ENCODE measurements at regions not wholly inside any gene's neighbourhood (a gene's known extent, or its start where the extent isn't known, plus 50 kb on each side); places are given as distances from the start of the nearest gene placed in this dataset.

DNA sequence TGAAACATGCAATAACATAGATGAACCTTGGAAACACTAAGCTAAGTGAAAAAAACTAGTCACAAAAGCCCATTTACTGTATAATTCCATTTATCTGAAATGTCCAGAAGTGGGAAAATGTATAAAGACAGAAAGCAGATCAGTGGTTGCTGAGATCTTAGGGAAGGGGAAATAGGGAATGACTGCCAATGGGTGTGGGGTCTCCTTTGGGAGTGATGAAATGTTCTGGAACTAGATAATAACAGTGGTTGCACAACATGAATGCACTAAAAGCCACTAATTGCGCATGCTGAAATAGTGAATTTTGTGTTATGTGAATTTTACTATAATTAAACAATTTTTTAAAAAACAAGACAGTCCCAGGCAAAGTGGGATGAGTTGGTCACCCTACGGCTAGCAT, 472.8 kb downstream of the CCDC171 start:
- no peak for DNase-seq

DNA sequence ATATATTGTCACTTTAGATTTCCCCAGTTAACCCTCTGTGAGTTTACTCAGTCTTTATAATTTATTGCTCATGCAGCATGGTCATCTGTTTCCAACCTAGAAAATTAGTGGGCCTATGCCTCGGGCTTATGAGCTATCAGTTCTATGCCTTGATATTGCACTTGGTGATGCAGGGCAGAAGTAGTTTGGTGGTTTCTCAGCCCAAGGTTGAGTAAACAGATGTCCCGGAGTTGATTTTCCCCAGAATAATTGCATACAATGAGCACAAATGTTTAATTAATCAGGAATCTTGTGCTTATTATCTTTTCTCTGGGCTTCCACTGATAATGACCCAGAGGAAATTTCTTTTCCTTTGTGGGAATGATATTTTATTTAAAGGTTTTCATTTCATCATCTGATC, 474.0 kb downstream of the CCDC171 start:
- DNase-seq, result no peak

- no peak for DNase-seq
These were observed 475.7 kb downstream of the CCDC171 start for GRCh38 chr9:16028548-16028947.

DNA sequence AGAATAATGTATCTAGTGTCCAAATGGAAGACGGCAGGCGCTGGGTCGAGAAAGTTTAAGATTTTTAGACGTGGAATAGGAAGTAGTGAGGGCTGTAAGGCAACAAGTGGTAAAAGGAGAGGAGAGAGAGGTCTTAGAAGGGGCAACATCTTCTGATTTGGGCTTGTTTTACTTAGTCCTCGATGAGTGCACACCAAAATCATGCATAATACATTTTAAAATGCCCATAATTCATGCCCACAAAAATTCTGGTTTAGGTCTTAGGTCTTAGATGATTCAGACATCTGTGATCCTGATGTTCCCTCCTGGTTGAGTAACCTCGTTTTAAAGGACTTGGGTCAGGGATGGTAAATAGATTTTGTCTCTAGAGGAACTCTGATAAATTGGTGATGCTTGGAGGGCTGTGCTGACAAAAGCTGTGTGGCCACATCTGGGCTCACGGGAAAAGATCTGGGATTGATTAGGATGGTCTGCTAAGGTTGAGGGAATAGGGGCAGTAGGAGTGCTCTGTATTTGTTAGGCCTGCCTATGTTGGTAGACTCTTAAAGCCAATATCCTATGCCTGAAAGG, 476.3 kb downstream of the CCDC171 start:
- no peak for DNase-seq

GRCh38 chr9:16029796-16030363, 477.0 kb downstream of the CCDC171 start:
- DNase-seq, result no peak

- DNase-seq, result peak; percentile 32
These were observed 477.8 kb downstream of the CCDC171 start for GRCh38 chr9:16030528-16031185.

- no peak for DNase-seq
These were observed 478.6 kb downstream of the CCDC171 start for GRCh38 chr9:16031486-16031885.

- DNase-seq, result no peak
These were observed 479.1 kb downstream of the CCDC171 start for GRCh38 chr9:16031971-16032370.

GRCh38 chr9:16032799-16033198, 480.0 kb downstream of the CCDC171 start:
- no peak for DNase-seq

DNA sequence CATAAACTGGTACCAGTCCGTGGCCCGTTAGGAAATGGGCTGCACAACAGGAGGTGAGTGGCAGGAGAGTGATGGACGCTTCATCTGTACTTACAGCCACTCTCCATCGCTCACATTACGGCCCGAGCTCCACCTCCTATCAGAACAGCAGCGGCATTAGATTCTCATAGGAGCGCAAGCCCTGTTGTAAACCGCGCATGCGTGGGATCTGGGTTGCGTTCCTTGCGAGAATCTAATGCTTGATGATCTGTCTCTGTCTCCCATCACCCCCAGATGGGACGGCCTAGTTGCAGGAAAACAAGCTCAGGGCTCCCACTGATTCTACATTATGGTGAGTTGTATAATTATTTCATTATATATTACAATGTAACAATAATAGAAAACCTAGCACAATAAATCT, 480.4 kb downstream of the CCDC171 start:
- DNase-seq, result no peak

DNA sequence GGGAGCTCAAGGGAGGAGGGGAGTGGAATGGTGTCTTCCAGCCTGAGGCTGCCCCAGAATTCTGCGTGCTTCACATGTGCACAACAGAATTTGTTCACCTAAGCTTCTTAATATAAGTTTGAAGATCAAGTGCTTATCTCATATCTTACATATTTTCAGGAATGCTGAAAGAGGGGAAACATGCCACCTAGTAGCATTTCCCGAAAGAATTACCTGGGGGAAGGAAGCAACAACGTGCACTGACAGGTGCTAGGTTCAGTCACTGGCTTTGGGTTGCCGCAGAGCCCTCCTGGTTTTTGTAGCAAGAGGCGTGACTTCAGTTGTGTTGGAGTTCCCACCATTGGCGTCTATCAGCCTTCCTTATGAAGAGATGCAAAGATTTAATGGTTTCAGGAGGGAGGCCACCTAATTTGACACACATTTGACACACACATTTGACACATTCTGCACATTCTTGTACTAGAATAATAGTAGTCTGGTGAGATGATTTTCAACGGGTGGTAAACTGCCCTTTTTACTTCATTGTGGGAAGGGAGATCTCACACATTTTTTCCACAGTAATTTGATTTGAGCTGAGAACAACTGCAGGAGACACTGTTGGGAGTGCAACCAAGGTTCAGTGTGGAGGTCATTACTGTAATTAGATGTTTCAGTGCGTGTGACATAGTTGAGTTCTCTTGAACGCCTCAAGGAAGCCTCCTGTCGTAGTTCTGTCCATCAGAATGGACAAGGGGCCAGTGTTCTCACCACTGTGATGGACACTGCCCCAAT, 481.3 kb downstream of the CCDC171 start:
- DNase-seq, result no peak

DNA sequence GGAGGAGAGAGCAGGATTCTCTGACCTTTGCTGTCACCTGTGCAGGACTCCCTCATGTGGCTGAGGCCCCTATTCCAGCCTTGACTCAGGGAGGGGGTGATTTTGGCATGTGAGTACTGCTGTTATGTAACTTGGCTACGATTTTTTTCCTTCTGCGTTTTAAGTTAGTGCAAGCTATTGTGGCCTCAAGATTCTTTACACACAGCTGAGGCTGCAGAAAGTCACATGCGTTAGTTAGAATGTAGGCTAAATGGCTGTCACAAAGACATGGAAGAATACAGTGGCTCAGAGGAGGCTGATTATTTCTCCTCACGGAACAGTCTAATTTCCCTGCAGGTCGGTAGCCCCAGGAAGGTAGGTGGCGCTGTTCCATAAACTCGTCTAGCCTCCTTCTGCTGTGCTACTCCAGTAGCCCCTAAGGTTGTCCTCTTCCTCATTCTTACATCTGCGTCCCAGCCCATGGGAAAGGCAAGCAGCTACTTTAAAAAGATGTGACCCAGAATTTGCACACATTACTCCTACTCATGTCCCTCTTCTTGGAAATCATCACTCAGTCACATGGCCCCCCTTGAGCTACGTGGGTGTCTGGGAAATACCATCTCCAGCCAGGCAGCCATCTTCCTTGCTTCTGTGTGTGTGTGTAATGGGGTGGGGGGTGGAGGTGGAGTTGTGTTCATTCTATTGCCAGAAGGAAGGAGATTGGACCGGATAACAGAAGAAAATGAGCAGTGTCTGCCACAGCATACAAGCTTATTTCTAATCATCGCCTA, 486.6 kb downstream of the CCDC171 start:
- no peak for DNase-seq

DNA sequence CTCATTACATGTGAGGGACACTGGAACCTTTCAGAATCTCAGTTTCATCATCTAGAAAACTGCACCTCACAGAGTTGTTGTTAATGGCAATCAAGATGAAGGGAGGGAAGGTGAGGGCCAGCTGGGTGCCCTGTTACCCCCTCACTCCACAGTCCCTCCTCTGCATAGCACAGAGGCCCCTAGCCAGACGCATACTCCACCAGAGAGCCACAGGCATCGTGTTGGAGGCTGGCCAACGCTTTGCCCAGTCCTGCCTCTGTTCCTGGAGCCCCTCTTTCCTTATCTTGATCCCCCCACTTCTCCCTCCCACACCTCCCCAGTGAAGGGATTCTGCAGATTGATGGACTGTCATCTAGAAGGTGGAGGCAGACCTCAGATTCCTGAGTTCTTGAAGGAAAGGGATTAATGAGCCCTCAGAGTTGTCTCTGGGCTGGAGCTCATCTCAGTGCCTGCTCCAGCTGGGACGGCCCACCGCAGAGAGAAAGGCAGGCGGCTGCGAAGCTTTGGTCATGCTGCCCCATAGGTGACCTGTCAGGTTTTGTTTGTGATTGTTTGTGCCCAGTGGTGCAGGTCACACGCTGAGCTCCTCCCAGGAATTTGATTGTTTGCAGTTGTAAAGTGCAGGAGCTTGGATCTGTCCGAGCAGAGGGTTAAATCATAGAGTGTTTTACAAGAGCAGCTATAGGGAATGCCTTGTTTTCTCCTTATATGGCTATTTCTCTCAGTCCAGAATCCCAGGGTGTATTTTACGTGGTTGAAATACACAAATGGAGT, 487.3 kb downstream of the CCDC171 start:
- DNase-seq, result no peak

DNA sequence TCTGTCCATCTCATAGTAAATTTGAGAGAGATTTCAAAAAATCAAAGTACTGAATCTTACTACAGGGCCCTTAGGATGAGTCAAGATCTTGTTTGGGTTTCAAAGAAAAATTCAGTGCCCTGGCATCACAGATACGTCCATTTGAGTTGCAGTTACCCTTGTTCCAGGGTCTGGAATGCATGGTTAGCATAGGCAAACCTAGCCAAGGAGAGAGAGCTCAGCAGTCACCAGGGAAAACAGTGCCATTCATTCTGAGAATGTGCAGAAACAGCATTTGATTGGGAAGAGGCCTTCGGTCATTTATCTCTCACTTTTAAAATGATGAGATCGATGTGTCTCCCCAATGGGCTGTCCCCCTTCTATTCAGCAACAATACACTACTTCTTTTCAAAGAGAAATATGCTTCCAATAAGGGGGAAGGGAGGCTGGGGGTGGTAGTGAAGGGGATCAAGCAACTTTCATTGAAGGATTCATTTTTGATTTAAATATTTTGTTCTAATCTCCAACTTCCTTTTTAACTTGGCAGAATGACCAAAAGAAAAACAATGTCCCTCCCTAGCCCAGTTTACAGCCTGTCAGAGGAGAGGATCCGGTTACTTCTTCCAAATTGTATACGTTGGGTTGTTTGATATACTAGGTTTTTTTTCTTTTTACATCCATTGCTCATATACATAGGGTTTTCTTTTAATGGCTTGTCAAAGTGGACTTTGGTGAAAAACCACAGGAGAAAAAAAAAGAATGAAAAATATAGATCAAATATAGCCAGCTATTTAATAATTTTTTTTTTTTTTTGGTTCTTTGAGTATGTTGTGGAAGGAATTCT, 491.1 kb downstream of the CCDC171 start:
- no peak for DNase-seq

- DNase-seq, result no peak
These were observed 491.7 kb downstream of the CCDC171 start for GRCh38 chr9:16044579-16044881.

DNA sequence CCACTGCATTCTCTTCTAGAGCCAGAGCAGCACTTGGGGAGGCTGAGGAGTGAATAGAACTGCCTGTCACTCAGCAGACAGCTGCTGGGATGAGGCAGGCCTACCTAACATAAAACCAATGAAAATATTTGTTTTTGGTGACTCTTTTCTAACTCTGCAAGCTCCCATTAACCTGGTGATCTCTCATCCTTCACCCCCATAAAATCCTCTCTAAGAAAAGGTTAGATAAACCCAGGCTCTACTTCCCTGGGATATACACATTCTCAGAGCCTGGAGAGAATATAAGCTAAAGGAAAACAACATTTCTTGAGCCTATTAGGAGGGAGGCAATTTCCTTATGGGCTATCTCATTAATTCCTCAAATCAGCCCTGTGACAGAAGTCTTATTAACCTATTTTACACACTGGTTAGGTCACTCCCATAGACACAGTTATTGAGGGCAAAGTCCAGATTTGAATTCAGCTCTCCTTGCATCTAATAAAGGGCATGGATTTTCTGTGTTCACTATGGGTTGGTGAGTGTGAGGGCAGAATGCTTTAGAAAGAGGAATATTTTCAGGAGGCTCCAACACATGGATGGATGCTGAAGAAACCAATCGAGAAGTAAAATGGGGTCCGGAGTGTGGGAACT, 492.9 kb downstream of the CCDC171 start:
- no peak for DNase-seq

DNA sequence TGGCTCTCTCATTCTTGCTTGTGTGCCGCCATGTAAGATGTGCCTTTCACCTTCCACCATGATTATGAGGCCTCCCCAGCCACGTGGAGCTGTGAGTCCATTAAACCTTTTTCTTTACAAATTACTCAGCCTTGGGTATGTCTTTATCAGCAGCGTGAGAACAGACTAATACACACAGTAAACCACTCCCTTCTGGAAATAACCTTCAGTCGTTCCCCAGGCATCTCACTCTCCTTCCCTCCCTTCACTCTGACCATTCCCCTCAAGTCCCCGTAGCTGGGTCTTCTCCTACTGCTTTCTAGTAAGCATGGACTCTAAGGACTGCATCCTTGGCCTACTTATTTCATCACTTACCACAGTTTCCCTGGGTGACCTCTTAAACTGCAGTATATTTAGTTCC, 493.9 kb downstream of the CCDC171 start:
- DNase-seq, result no peak

DNA sequence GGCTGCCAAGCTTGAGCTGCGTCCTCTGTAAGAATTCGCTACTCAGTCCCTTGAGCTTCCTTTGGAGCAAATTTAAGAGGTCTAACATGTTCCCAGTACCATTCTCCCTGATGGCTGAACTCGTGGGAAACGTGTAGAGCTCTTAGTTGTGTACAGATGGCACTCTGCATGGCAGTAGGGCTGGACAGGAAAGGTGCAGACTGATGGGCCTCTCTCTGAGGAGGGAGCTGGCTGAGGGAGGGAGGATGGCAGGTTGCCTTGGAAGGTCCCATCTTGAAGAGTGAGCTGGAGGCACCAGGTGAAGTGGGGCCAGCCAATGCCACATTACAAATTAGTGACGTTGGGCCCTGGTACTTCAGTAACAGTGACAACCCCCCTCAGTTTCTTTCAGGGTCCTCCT, 495.3 kb downstream of the CCDC171 start:
- DNase-seq, result no peak

DNA sequence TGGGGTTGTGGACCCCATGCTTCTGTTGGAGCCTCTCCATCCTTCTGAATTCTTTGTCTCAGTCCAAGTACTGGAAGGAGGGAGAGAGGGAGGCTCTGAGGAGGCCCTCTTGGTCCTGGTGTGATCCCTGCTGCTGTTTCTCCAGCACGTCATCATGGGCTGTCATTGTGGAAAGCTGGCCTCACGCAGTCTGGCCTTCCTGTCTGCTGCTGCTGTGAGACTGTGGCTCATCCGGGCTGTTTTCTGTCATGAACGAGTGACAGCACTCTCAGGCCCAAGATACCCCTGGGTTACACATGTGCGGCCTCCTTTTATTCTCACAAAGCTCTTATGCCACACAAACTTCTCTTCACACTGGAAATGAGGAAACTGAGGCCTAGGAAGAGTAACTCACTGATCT, 499.3 kb downstream of the CCDC171 start:
- DNase-seq, result no peak

DNA sequence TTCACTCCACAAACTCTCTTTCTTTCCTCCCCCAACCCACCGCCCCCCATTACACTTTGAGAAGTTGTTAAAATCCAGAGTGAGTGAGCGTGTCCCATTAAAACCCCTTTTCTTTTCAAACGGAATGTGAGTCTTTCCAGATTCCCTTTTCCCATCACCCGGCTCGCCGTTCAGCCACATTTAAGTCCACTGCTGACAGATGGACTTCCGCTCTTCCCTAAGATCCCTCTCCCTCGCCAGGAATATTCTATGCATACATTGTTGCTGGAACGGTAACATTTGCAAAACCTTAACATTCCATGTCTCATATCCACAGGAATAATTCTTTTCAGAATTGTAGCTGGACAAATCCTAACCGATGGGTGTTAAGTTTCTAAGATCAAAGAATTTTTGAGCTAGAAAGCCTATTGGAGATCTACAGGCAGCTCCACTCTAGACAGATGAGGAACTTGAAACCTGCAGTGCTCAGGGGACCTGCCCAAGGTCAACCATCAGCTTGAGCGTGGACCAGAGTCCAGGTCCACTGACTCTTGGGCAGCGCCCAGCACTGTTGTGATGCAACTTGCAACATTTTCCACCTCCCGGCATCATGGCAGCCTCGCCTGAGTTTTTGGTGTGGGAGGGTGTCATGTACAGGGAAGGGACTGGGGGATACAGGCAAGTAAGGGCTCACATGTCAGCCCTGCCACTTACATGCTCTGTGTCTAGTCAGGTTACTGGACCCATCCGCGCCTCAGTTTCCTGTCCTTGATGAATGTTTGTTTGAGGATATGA, 500.1 kb downstream of the CCDC171 start:
- DNase-seq, result no peak
